Uterus (tissue), 3 donors: ENCODE measurements at regions not wholly inside any gene's neighbourhood (a gene's known extent, or its start where the extent isn't known, plus 50 kb on each side); places are given as distances from the start of the nearest gene placed in this dataset.
"Not testable (repeated sequence)": the region's sequence is repeated elsewhere in the genome, so short reads cannot be mapped to it uniquely, and the experiment has no call there.

Experiments used
- DNase-seq, 2 donors: peaks; one replicate each; pipeline ENCODE4 v3.0.0-alpha.2; 2019 to 2020
- H3K27ac ChIP-seq, 2 donors: fragments of 200-600 bp; sonication (generic); 1 replicate in 1 of 2; 2 replicates in 1 of 2; pipeline ENCODE4 v1.5.1; 2016 to 2018
- H3K27me3 ChIP-seq, 2 donors: fragments of 200-600 bp; sonication (generic); one replicate each; pipeline ENCODE4 v1.5.1; 2018 to 2019; ENCODE audit warnings: control low read depth in 1 of 2
- H3K36me3 ChIP-seq, 2 donors: fragments of 200-600 bp; sonication (generic); one replicate each; pipeline ENCODE4 v1.5.1; 2019; ENCODE audit warnings: control low read depth in 1 of 2
- H3K4me1 ChIP-seq, 2 donors: fragments of 200-600 bp; sonication (generic); one replicate each; pipeline ENCODE4 v1.5.1; 2018 to 2019; ENCODE audit warnings: control low read depth in 1 of 2
- H3K4me3 ChIP-seq, 2 donors: fragments of 200-600 bp; sonication (generic); 1 replicate in 1 of 2; 2 replicates in 1 of 2; pipeline ENCODE4 v1.5.1; 2018 to 2019; ENCODE audit warnings: mild to moderate bottlenecking in 1 of 2
- H3K9me3 ChIP-seq, 2 donors: fragments of 200-600 bp; sonication (generic); one replicate each; pipeline ENCODE4 v1.5.1; 2019; ENCODE audit warnings: control low read depth in 1 of 2
- POLR2A ChIP-seq, 2 donors: fragments of 450-650 bp; IDR thresholded peaks; one replicate each; pipeline ENCODE4 v1.6.1; 2016; ENCODE audit warnings: antibody characterized with exemption in 2 of 2, mild to moderate bottlenecking in 1 of 2, moderate library complexity in 1 of 2
- intact Hi-C: fragments of 100-400 bp; cut with DNase I; formaldehyde crosslinking; loops from one replicate; pipeline ENCODE4 v1.15.1; 2023; ENCODE audit warnings: low total_unique reads
- TF ChIP-seq, protein P1 (sequence below), 4 experiments: fragments of 200-600 bp in 2 of 4; fragments of 450-650 bp in 2 of 4; sonication (generic) in 2 of 4; IDR thresholded peaks; one replicate each; pipeline ENCODE4 v1.5.1; 2016 to 2019; ENCODE audit warnings: antibody characterized with exemption in 4 of 4, mild to moderate bottlenecking in 2 of 4, moderate library complexity in 1 of 4
- donor health status: DM: yes; HTN: yes; CAD: no.

DNA sequence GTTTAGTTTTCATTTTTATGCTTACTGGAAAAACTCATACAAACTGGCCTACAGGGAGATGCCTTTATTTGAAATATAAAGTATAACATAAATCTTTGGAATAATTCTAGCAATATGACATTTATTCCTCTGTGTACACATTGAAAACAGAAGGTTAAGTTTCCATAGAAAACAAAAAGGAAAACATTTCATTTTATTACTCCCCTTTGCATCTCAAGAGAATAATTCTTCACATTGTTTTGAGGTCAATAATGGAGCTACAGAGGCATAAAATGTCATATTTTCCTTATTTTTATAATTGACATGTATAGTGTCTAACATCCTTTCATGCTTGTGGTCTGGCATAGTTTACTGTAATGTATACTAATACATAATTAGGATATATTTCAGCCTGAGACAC is 187.6 kb upstream of the AGTR1 start:
- Histone ChIP-seq H3K27me3 (no peaks in the 10 kb centered on the region), H3K4me1 (no peaks in the 10 kb centered on the region), H3K27ac (no peak overlapping the region), H3K9me3 (no peaks in the 10 kb centered on the region), H3K36me3 (no peaks in the 10 kb centered on the region), H3K4me3 (no peak overlapping the region)
- DNase-seq = no peak
- intact Hi-C loops = no loop called here
- TF ChIP-seq, protein P1, sequence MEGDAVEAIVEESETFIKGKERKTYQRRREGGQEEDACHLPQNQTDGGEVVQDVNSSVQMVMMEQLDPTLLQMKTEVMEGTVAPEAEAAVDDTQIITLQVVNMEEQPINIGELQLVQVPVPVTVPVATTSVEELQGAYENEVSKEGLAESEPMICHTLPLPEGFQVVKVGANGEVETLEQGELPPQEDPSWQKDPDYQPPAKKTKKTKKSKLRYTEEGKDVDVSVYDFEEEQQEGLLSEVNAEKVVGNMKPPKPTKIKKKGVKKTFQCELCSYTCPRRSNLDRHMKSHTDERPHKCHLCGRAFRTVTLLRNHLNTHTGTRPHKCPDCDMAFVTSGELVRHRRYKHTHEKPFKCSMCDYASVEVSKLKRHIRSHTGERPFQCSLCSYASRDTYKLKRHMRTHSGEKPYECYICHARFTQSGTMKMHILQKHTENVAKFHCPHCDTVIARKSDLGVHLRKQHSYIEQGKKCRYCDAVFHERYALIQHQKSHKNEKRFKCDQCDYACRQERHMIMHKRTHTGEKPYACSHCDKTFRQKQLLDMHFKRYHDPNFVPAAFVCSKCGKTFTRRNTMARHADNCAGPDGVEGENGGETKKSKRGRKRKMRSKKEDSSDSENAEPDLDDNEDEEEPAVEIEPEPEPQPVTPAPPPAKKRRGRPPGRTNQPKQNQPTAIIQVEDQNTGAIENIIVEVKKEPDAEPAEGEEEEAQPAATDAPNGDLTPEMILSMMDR (IDR thresholded peaks at IDR 0.05) = no peak
- no peak for TF ChIP-seq POLR2A (IDR thresholded peaks at IDR 0.05)

DNA sequence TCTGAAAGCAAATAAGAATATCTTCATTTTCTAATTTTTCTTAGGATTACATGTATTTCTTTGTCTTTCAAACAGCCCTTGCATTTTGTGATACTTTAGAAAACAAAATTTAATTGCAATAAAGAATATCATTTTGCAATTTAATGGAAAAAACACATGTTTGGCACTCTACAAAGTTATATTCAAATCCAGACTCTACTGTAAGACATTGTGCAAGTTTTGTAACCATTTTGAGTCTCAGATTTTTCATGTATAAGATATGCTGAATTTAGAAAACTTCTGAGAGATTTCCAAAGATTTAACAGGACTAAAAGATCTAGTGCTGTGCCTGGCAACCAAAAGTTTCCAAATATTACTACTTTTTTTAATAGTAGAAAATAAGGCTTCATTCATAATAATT is 187.1 kb upstream of the AGTR1 start:
- H3K4me1 ChIP-seq = no peaks in the 10 kb centered on the region
- H3K27ac ChIP-seq = no peak overlapping the region
- no peak for DNase-seq
- TF ChIP-seq, protein P1 (IDR thresholded peaks at IDR 0.05) = no peak
- TF ChIP-seq POLR2A (IDR thresholded peaks at IDR 0.05) = no peak
- intact Hi-C loops = no loop called here
- H3K27me3 ChIP-seq = no peaks in the 10 kb centered on the region
- H3K36me3 ChIP-seq = no peaks in the 10 kb centered on the region
- no peak overlapping the region for H3K4me3 ChIP-seq
- H3K9me3 ChIP-seq = no peaks in the 10 kb centered on the region

GRCh38 chr3:148512648-148513047 is 185.1 kb upstream of the AGTR1 start:
- intact Hi-C loops = no loop called here
- TF ChIP-seq, protein P1 (IDR thresholded peaks at IDR 0.05) = no peak
- no peak for TF ChIP-seq POLR2A (IDR thresholded peaks at IDR 0.05)
- Histone ChIP-seq H3K27me3 (no peaks in the 10 kb centered on the region), H3K27ac (no peak overlapping the region), H3K4me1 (no peaks in the 10 kb centered on the region), H3K36me3 (no peaks in the 10 kb centered on the region), H3K4me3 (no peak overlapping the region), H3K9me3 (no peaks in the 10 kb centered on the region)
- DNase-seq = no peak

DNA sequence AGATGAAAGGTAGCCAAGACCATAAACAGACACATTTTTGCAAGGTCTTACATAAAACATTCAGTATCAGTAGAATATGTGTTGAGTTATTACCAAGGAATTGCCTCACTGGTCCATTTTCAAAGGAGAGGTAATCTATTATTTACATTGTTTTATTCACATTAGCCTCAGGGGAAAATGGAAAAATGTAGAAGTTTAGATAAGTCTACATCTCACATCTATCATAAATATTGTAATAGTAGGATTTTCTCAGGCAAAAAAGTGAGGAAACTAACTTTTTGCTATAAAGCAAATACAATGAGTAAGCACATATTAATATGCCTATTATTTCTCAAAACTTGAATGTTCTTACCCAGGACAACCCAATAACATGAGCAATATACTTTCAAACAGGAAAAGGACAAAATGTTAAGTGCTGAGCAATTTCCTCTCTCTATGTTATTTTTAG is 184.6 kb upstream of the AGTR1 start:
- intact Hi-C loops = no loop called here
- H3K27me3 ChIP-seq = no peaks in the 10 kb centered on the region
- no peaks in the 10 kb centered on the region for H3K4me1 ChIP-seq
- TF ChIP-seq POLR2A (IDR thresholded peaks at IDR 0.05) = no peak
- TF ChIP-seq, protein P1 (IDR thresholded peaks at IDR 0.05) = no peak
- no peaks in the 10 kb centered on the region for H3K36me3 ChIP-seq
- H3K9me3 ChIP-seq = no peaks in the 10 kb centered on the region
- H3K27ac ChIP-seq = no peak overlapping the region
- no peak overlapping the region for H3K4me3 ChIP-seq
- DNase-seq = no peak

DNA sequence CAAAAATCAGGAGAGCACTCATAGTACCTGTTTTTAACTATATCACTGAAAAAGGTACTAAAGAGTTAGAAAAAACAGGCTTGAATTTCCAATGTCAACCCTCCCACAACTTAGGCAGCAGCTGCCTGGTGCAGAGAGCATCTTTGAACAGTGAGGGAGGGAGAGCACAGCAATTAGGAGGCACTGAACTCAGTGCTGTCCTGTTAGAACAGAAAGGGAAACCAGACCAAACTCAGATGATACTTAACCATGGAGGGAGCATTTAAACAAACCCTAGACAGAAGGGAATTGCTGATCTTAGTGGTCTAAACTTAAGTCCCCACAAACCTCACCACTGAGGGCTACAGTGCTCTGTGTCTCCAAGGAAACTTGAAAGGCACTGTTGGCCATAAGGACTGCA is 179.2 kb upstream of the AGTR1 start:
- Histone ChIP-seq H3K36me3 (no peaks in the 10 kb centered on the region), H3K27me3 (no peaks in the 10 kb centered on the region), H3K27ac (no peak overlapping the region), H3K4me3 (no peak overlapping the region), H3K4me1 (no peaks in the 10 kb centered on the region), H3K9me3 (no peaks in the 10 kb centered on the region)
- no peak for TF ChIP-seq POLR2A (IDR thresholded peaks at IDR 0.05)
- TF ChIP-seq, protein P1 (IDR thresholded peaks at IDR 0.05) = no peak
- intact Hi-C loops = no loop called here
- no peak for DNase-seq

DNA sequence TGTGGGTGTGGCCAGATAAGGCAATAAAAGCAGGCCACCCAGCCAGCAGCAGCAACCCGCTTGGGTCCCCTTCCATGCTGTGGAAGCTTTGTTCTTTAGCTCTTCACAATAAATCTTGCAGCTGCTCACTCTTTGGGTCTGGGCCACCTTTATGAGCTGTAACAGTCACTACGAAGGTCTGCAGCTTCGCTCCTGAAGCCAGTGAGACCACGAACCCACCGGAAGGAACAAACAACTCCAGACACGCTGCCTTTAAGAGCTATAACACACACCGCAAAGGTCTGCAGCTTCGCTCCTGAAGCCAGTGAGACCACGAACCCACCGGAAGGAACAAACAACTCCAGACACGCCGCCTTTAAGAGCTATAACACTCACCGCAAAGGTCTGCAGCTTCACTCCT is 172.1 kb upstream of the AGTR1 start:
- H3K4me1 ChIP-seq, DNase-seq, H3K36me3 ChIP-seq, H3K27me3 ChIP-seq, H3K4me3 ChIP-seq, intact Hi-C loops, H3K9me3 ChIP-seq, H3K27ac ChIP-seq: not testable (repeated sequence)
